GM23338 (cell line): ENCODE measurements at regions not wholly inside any gene's neighbourhood (a gene's known extent, or its start where the extent isn't known, plus 50 kb on each side); places are given as distances from the start of the nearest gene placed in this dataset.

Source experiments
- ATAC-seq: fragments of 200-7000 bp; cut with Tn5 transposase; 3 replicates; pipeline ENCODE4 v1.9.1; 2020
- DNase-seq: peaks from one replicate; pipeline ENCODE4 v3.0.0-alpha.2; 2015; ENCODE audit warnings: low spot score
- H2AFZ ChIP-seq: fragments of 200-600 bp; sonication (generic); 2 replicates; pipeline ENCODE4 v1.8.0; 2016; ENCODE audit warnings: antibody characterized with exemption, mild to moderate bottlenecking, moderate library complexity
- H3F3A ChIP-seq: fragments of 200-600 bp; sonication (generic); replicated peaks from 2 replicates; pipeline ENCODE4 v1.8.0; 2017; ENCODE audit warnings: antibody characterized with exemption, mixed run types, low read depth
- H3K27ac ChIP-seq: fragments of 200-600 bp; sonication (generic); 2 replicates; pipeline ENCODE4 v1.6.1; 2016; ENCODE audit warnings: low read depth
- H3K27me3 ChIP-seq: fragments of 200-600 bp; sonication (generic); 2 replicates; pipeline ENCODE4 v1.8.0; 2016; ENCODE audit warnings: mild to moderate bottlenecking, mixed run types, moderate library complexity; ENCODE audit not compliant: insufficient read depth
- H3K36me3 ChIP-seq: fragments of 200-600 bp; sonication (generic); 2 replicates; pipeline ENCODE4 v1.8.0; 2016; ENCODE audit warnings: mild to moderate bottlenecking; ENCODE audit not compliant: insufficient read depth
- H3K4me1 ChIP-seq: fragments of 200-600 bp; sonication (generic); 2 replicates; pipeline ENCODE4 v1.8.0; 2016; ENCODE audit warnings: mild to moderate bottlenecking, moderate library complexity; ENCODE audit not compliant: insufficient read depth
- H3K4me2 ChIP-seq: fragments of 200-600 bp; sonication (generic); 2 replicates; pipeline ENCODE4 v1.7.1; 2017; ENCODE audit warnings: mixed run types
- H3K4me3 ChIP-seq: fragments of 200-600 bp; sonication (generic); 2 replicates; pipeline ENCODE4 v1.6.1; 2016; ENCODE audit warnings: mixed run types
- H3K79me2 ChIP-seq: fragments of 200-600 bp; sonication (generic); replicated peaks from 2 replicates; pipeline ENCODE4 v1.8.0; 2017; ENCODE audit warnings: mild to moderate bottlenecking; ENCODE audit not compliant: insufficient read depth
- H3K9me2 ChIP-seq: fragments of 200-600 bp; sonication (generic); 2 replicates; pipeline ENCODE4 v1.8.0; 2017; ENCODE audit not compliant: insufficient read depth
- H4K20me1 ChIP-seq: fragments of 200-600 bp; sonication (generic); replicated peaks from 2 replicates; pipeline ENCODE4 v1.8.0; 2017; ENCODE audit warnings: mild to moderate bottlenecking; ENCODE audit not compliant: insufficient read depth
- H3K27ac Mint-ChIP-seq: 2 replicates; pipeline ENCODE4 v1.8.0; 2020; ENCODE audit warnings: inconsistent platforms, mild to moderate bottlenecking, moderate library complexity, mixed read lengths
- H3K27me3 Mint-ChIP-seq: 3 replicates; pipeline ENCODE4 v1.8.0; 2022; ENCODE audit warnings: low read depth, mild to moderate bottlenecking, moderate library complexity, mixed read lengths, inconsistent platforms; ENCODE audit not compliant: insufficient read depth, poor library complexity
- H3K36me3 Mint-ChIP-seq: 3 replicates; pipeline ENCODE4 v1.8.0; 2021; ENCODE audit warnings: low read depth, mild to moderate bottlenecking, inconsistent platforms, moderate library complexity, mixed read lengths
- H3K4me1 Mint-ChIP-seq: 3 replicates; pipeline ENCODE4 v1.8.0; 2020; ENCODE audit warnings: mild to moderate bottlenecking, inconsistent platforms, mixed read lengths
- H3K4me3 Mint-ChIP-seq: 3 replicates; pipeline ENCODE4 v1.8.0; 2021; ENCODE audit warnings: moderate library complexity, mild to moderate bottlenecking, inconsistent platforms, mixed read lengths
- H3K9me3 Mint-ChIP-seq: 3 replicates; pipeline ENCODE4 v1.8.0; 2020; ENCODE audit warnings: moderate library complexity, mild to moderate bottlenecking, inconsistent platforms, mixed read lengths
- EZH2phosphoT487 ChIP-seq: fragments of 200-600 bp; sonication (generic); IDR thresholded peaks from one replicate; pipeline ENCODE4 v1.8.1; 2018; ENCODE audit warnings: antibody characterized with exemption; ENCODE audit not compliant: unreplicated experiment
- JUNB ChIP-seq: IDR thresholded peaks from one replicate; pipeline ENCODE4 v1.6.1; 2016; ENCODE audit warnings: antibody characterized with exemption; ENCODE audit not compliant: unreplicated experiment
- NANOG ChIP-seq: IDR thresholded peaks from 2 replicates; pipeline ENCODE4 v1.6.1; 2016; ENCODE audit warnings: antibody characterized with exemption, borderline replicate concordance
- STAT1 ChIP-seq: IDR thresholded peaks from one replicate; pipeline ENCODE4 v1.6.1; 2016; ENCODE audit warnings: antibody characterized with exemption; ENCODE audit not compliant: unreplicated experiment
- ZNF114 ChIP-seq: fragments of 250-450 bp; sonication (Bioruptor Pico); IDR thresholded peaks from 2 replicates; pipeline ENCODE4 v1.5.0; 2020; ENCODE audit warnings: mild to moderate bottlenecking, moderate library complexity
- ZNF462 ChIP-seq: fragments of 250-450 bp; sonication (Bioruptor Pico); IDR thresholded peaks from 2 replicates; pipeline ENCODE4 v1.5.0; 2020; ENCODE audit warnings: mild to moderate bottlenecking, moderate library complexity
- TF ChIP-seq, protein P1 (sequence below): IDR thresholded peaks from one replicate; pipeline ENCODE4 v1.6.1; 2018; ENCODE audit warnings: antibody characterized with exemption; ENCODE audit not compliant: unreplicated experiment

DNA sequence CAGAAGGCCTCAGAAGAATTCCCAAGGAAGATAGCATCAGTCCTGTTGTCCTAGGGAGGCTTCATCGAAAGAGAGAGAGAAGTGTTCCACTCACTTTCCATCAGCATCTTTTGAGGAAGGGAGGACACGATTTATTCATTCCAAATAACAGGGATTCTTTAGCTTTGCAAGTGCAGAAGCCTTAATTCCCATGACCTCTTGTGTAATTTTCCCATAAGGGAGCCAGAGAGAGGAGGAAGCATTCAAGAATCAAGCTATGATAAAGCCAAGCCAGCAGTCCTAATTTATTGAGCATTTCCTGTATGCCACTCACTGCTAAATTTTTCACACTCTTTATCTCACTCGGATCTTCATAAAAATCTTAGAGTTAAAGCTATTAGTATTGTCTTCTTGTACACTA is 169.7 kb upstream of the MITF start:
- no peak overlapping the region for H3K27ac Mint-ChIP-seq
- Histone ChIP-seq H3K27me3 (no peaks in the 10 kb centered on the region), H3K79me2 (no peaks in the 10 kb centered on the region), H3K36me3 (no peaks in the 10 kb centered on the region), H3K9me2 (peaks cover 3% of the 10 kb centered on the region; the same call in 1 of the 2 replicates), H3F3A (no peaks in the 10 kb centered on the region), H3K4me1 (no peaks in the 10 kb centered on the region), H3K27ac (no peak overlapping the region), H3K4me2 (no peak overlapping the region), H3K4me3 (no peak overlapping the region), H4K20me1 (no peaks in the 10 kb centered on the region), H2AFZ (no peak overlapping the region)
- H3K9me3 Mint-ChIP-seq, result no peaks in the 10 kb centered on the region
- H3K4me1 Mint-ChIP-seq, result peaks cover 7% of the 10 kb centered on the region
- ATAC-seq (no peak), DNase-seq (no peak)
- H3K36me3 Mint-ChIP-seq, result no peaks in the 10 kb centered on the region
- no peaks in the 10 kb centered on the region for H3K27me3 Mint-ChIP-seq
- no peak overlapping the region for H3K4me3 Mint-ChIP-seq
- TF ChIP-seq NANOG (no peak), ZNF462 (CRISPR knock-in tag) (no peak), ZNF114 (CRISPR knock-in tag) (no peak), EZH2phosphoT487 (no peak)

DNA sequence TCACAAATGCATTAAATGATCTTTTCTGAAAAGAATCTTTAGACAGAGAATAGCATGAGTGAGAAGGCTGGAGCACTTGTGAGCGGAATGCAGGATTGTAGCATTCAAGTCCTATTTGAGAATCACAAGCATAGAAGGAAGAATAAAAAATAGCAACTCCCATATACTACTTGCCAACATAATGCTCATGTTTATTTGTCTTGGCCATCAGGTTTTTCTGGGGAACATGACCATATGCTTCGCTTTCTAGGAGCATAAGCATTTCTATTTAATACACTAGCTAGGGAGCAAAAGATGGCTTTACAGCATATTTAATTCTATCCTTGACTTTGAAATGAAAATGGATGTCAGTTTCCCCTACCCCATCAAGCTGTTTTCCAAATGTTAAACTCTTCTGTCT is 170.3 kb upstream of the MITF start:
- Histone ChIP-seq H3F3A (no peaks in the 10 kb centered on the region), H2AFZ (no peak overlapping the region), H3K36me3 (no peaks in the 10 kb centered on the region), H3K27ac (no peak overlapping the region), H3K79me2 (no peaks in the 10 kb centered on the region), H3K4me1 (no peaks in the 10 kb centered on the region), H3K27me3 (no peaks in the 10 kb centered on the region), H4K20me1 (no peaks in the 10 kb centered on the region), H3K4me3 (no peak overlapping the region), H3K4me2 (no peak overlapping the region), H3K9me2 (peaks cover 3% of the 10 kb centered on the region; the same call in 1 of the 2 replicates)
- H3K9me3 Mint-ChIP-seq, result no peaks in the 10 kb centered on the region
- DNase-seq (no peak), ATAC-seq (no peak)
- H3K4me1 Mint-ChIP-seq, result peaks cover 7% of the 10 kb centered on the region
- no peak overlapping the region for H3K4me3 Mint-ChIP-seq
- H3K36me3 Mint-ChIP-seq, result no peaks in the 10 kb centered on the region
- H3K27me3 Mint-ChIP-seq, result no peaks in the 10 kb centered on the region
- H3K27ac Mint-ChIP-seq, result no peak overlapping the region
- TF ChIP-seq, protein P1, sequence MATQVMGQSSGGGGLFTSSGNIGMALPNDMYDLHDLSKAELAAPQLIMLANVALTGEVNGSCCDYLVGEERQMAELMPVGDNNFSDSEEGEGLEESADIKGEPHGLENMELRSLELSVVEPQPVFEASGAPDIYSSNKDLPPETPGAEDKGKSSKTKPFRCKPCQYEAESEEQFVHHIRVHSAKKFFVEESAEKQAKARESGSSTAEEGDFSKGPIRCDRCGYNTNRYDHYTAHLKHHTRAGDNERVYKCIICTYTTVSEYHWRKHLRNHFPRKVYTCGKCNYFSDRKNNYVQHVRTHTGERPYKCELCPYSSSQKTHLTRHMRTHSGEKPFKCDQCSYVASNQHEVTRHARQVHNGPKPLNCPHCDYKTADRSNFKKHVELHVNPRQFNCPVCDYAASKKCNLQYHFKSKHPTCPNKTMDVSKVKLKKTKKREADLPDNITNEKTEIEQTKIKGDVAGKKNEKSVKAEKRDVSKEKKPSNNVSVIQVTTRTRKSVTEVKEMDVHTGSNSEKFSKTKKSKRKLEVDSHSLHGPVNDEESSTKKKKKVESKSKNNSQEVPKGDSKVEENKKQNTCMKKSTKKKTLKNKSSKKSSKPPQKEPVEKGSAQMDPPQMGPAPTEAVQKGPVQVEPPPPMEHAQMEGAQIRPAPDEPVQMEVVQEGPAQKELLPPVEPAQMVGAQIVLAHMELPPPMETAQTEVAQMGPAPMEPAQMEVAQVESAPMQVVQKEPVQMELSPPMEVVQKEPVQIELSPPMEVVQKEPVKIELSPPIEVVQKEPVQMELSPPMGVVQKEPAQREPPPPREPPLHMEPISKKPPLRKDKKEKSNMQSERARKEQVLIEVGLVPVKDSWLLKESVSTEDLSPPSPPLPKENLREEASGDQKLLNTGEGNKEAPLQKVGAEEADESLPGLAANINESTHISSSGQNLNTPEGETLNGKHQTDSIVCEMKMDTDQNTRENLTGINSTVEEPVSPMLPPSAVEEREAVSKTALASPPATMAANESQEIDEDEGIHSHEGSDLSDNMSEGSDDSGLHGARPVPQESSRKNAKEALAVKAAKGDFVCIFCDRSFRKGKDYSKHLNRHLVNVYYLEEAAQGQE, result no peak
- TF ChIP-seq STAT1 (no peak), JUNB (no peak), EZH2phosphoT487 (no peak)
